GM12892 (cell line): ENCODE measurements at regions not wholly inside any gene's neighbourhood (a gene's known extent, or its start where the extent isn't known, plus 50 kb on each side); places are given as distances from the start of the nearest gene placed in this dataset.

Source experiments
- POLR2A ChIP-seq: IDR thresholded peaks from 2 replicates; pipeline ENCODE4 v1.6.1; 2011; ENCODE audit warnings: low read depth, low read length, control low read depth
- POLR2AphosphoS5 ChIP-seq: IDR thresholded peaks from 2 replicates; pipeline ENCODE4 v1.6.1; 2011; ENCODE audit warnings: low read depth, low read length, control low read depth

DNA sequence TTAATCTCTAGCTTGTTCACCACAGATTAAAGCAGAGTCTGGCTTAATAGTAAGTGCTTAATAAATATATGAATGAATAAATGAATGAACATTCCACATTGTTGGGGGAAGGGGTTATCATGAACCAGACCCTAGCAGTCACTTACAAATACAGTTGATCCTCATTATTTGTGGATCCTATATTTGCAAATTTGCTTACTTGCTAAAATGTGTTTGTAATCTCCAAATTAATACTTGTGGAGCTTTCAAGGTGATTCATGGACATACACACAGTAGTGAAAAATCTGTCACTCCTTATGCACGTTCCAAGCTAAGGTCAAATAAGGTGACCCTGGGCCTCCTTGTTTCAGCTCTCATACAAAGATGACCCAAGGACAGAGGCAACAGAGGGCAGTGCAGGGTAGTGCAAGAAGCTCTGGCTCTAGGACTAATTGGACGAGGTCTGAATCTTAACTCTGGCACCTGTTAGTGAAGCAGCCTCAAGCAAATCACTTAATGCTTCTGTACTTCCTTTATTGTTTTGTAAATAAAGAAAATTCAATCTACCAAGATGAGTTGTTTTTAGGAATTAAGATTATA lies 112.8 kb upstream of the C2CD4B start:
- TF ChIP-seq POLR2A (no peak), POLR2AphosphoS5 (no peak)
